ENCODE measurements at regions not wholly inside any gene's neighbourhood (a gene's known extent, or its start where the extent isn't known, plus 50 kb on each side); places are given as distances from the start of the nearest gene placed in this dataset.

DNA sequence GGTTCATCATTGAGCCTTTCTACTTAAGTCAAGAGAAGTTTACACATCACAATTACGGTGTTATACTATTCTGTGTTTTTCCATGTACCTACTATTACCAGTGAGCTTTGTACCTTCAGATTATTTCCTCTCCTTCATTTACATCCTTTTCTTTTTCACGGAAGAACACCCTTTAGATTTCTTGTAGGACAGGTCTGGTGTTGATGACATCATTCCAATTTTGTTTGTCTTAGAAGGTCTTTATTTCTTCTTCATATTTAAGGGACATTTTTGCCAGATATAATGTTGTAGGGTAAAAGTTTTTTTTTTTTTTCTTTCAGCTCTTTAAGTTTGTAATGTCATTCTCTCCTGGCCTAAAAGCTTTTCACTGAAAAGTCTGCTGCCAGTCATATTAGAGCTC, 637.1 kb upstream of the RIOK2 start:
- CTCF ChIA-PET: no interaction called here
- Mint-ChIP-seq H3K36me3 (peaks cover 11% of the 10 kb centered on the region), H3K4me1 (no peaks in the 10 kb centered on the region), H3K4me3 (no peak overlapping the region), H3K27me3 (ENCODE audit: low read depth) (no peaks in the 10 kb centered on the region), H3K27ac (no peak overlapping the region), H3K9me3 (peaks cover 38% of the 10 kb centered on the region)
- POLR2A ChIA-PET: interaction anchor here (0.6 kb wide), 1 partner anchor 163 kb away, joined by 3 read pairs; no protein-coding TSS in a partner anchor
- TF ChIP-seq, protein P1, sequence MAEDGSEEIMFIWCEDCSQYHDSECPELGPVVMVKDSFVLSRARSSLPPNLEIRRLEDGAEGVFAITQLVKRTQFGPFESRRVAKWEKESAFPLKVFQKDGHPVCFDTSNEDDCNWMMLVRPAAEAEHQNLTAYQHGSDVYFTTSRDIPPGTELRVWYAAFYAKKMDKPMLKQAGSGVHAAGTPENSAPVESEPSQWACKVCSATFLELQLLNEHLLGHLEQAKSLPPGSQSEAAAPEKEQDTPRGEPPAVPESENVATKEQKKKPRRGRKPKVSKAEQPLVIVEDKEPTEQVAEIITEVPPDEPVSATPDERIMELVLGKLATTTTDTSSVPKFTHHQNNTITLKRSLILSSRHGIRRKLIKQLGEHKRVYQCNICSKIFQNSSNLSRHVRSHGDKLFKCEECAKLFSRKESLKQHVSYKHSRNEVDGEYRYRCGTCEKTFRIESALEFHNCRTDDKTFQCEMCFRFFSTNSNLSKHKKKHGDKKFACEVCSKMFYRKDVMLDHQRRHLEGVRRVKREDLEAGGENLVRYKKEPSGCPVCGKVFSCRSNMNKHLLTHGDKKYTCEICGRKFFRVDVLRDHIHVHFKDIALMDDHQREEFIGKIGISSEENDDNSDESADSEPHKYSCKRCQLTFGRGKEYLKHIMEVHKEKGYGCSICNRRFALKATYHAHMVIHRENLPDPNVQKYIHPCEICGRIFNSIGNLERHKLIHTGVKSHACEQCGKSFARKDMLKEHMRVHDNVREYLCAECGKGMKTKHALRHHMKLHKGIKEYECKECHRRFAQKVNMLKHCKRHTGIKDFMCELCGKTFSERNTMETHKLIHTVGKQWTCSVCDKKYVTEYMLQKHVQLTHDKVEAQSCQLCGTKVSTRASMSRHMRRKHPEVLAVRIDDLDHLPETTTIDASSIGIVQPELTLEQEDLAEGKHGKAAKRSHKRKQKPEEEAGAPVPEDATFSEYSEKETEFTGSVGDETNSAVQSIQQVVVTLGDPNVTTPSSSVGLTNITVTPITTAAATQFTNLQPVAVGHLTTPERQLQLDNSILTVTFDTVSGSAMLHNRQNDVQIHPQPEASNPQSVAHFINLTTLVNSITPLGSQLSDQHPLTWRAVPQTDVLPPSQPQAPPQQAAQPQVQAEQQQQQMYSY (CRISPR knock-in tag; IDR thresholded peaks at IDR 0.05): no peak
- no peak for TF ChIP-seq ZNF219 (CRISPR knock-in tag; IDR thresholded peaks at IDR 0.05; ENCODE audit: borderline replicate concordance)
- TF ChIP-seq RORB (CRISPR knock-in tag; IDR thresholded peaks at IDR 0.05): no peak
- TF ChIP-seq KAT7 (CRISPR knock-in tag; IDR thresholded peaks at IDR 0.05; ENCODE audit: borderline replicate concordance): no peak
- TF ChIP-seq ETV6 (CRISPR knock-in tag; IDR thresholded peaks at IDR 0.05): no peak
- TF ChIP-seq TEAD1 (CRISPR knock-in tag; IDR thresholded peaks at IDR 0.05): no peak
- TF ChIP-seq ZNF671 (CRISPR knock-in tag; IDR thresholded peaks at IDR 0.05): no peak
- TF ChIP-seq, protein P2, sequence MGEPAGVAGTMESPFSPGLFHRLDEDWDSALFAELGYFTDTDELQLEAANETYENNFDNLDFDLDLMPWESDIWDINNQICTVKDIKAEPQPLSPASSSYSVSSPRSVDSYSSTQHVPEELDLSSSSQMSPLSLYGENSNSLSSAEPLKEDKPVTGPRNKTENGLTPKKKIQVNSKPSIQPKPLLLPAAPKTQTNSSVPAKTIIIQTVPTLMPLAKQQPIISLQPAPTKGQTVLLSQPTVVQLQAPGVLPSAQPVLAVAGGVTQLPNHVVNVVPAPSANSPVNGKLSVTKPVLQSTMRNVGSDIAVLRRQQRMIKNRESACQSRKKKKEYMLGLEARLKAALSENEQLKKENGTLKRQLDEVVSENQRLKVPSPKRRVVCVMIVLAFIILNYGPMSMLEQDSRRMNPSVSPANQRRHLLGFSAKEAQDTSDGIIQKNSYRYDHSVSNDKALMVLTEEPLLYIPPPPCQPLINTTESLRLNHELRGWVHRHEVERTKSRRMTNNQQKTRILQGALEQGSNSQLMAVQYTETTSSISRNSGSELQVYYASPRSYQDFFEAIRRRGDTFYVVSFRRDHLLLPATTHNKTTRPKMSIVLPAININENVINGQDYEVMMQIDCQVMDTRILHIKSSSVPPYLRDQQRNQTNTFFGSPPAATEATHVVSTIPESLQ (CRISPR knock-in tag; IDR thresholded peaks at IDR 0.05): no peak
- TF ChIP-seq AFF4 (CRISPR knock-in tag; IDR thresholded peaks at IDR 0.05; ENCODE audit: borderline replicate concordance): no peak
- no peak for TF ChIP-seq EMX1 (CRISPR knock-in tag; IDR thresholded peaks at IDR 0.05)
- TF ChIP-seq, protein P3, sequence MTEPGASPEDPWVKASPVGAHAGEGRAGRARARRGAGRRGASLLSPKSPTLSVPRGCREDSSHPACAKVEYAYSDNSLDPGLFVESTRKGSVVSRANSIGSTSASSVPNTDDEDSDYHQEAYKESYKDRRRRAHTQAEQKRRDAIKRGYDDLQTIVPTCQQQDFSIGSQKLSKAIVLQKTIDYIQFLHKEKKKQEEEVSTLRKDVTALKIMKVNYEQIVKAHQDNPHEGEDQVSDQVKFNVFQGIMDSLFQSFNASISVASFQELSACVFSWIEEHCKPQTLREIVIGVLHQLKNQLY (CRISPR knock-in tag; IDR thresholded peaks at IDR 0.05): no peak
- no peak for TF ChIP-seq JUN (CRISPR knock-in tag; IDR thresholded peaks at IDR 0.05)
- TF ChIP-seq ZNF416 (CRISPR knock-in tag; IDR thresholded peaks at IDR 0.05): no peak
- TF ChIP-seq USF1 (CRISPR knock-in tag; IDR thresholded peaks at IDR 0.05): no peak
- TF ChIP-seq, protein P4, sequence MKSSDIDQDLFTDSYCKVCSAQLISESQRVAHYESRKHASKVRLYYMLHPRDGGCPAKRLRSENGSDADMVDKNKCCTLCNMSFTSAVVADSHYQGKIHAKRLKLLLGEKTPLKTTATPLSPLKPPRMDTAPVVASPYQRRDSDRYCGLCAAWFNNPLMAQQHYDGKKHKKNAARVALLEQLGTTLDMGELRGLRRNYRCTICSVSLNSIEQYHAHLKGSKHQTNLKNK (CRISPR knock-in tag; IDR thresholded peaks at IDR 0.05): no peak
- no peak for TF ChIP-seq ZBTB21 (CRISPR knock-in tag; IDR thresholded peaks at IDR 0.05; ENCODE audit: borderline replicate concordance)
- DNase-seq (ENCODE audit: low spot score) (no peak), ATAC-seq (no peak)

Measured in WTC11 (cell line).